IMR-90 (cell line): ENCODE measurements at regions not wholly inside any gene's neighbourhood (a gene's known extent, or its start where the extent isn't known, plus 50 kb on each side); places are given as distances from the start of the nearest gene placed in this dataset.

Source experiments
- BHLHE40 ChIP-seq: fragments of 150-350 bp; IDR thresholded peaks from 2 replicates; pipeline ENCODE4 v1.6.1; 2016; ENCODE audit warnings: mild to moderate bottlenecking, low read depth, low read length
- CEBPB ChIP-seq: IDR thresholded peaks from 2 replicates; pipeline ENCODE4 v1.6.1; 2012; ENCODE audit warnings: low read depth, low read length, improper control_type of control experiment
- CHD1 ChIP-seq: IDR thresholded peaks from 2 replicates; pipeline ENCODE4 v1.6.1; 2012; ENCODE audit warnings: low read depth, low read length, improper control_type of control experiment
- FOS ChIP-seq: fragments of 150-350 bp; IDR thresholded peaks from 2 replicates; pipeline ENCODE4 v1.6.1; 2016; ENCODE audit warnings: low read depth, low read length
- MAFK ChIP-seq: IDR thresholded peaks from 2 replicates; pipeline ENCODE4 v1.6.1; 2012; ENCODE audit warnings: low read depth, low read length, improper control_type of control experiment
- MXI1 ChIP-seq: IDR thresholded peaks from 2 replicates; pipeline ENCODE4 v1.6.1; 2012; ENCODE audit warnings: low read depth, mild to moderate bottlenecking, low read length, moderate library complexity, borderline replicate concordance
- NFE2L2 ChIP-seq: fragments of 150-350 bp; IDR thresholded peaks from 2 replicates; pipeline ENCODE4 v1.6.1; 2016; ENCODE audit warnings: low read depth, mild to moderate bottlenecking, low read length
- POLR2A ChIP-seq: IDR thresholded peaks from 2 replicates; pipeline ENCODE4 v1.6.1; 2012; ENCODE audit warnings: mild to moderate bottlenecking, low read depth, low read length
- RAD21 ChIP-seq: IDR thresholded peaks from 2 replicates; pipeline ENCODE4 v1.6.1; 2012; ENCODE audit warnings: low read length, improper control_type of control experiment
- RFX5 ChIP-seq: IDR thresholded peaks from 2 replicates; pipeline ENCODE4 v1.8.0; 2012; ENCODE audit warnings: low read depth, mild to moderate bottlenecking, low read length, moderate library complexity
- SMC3 ChIP-seq: fragments of 150-350 bp; IDR thresholded peaks from 2 replicates; pipeline ENCODE4 v1.6.1; 2016; ENCODE audit warnings: low read depth, mild to moderate bottlenecking, antibody characterized with exemption, low read length, moderate library complexity
- TF ChIP-seq, protein P1 (sequence below): conservative IDR thresholded peaks from 2 replicates; pipeline ENCODE4 v1.5.1; 2012; ENCODE audit warnings: mild to moderate bottlenecking, low read depth, low read length, improper control_type of control experiment
- TF ChIP-seq, protein P2 (sequence below): fragments of 150-350 bp; IDR thresholded peaks from 2 replicates; pipeline ENCODE4 v1.6.1; 2016; ENCODE audit warnings: low read depth, mild to moderate bottlenecking, low read length, moderate library complexity, borderline replicate concordance
- TF ChIP-seq, protein P3 (sequence below): fragments of 150-350 bp; IDR thresholded peaks from 2 replicates; pipeline ENCODE4 v1.6.1; 2017; ENCODE audit warnings: mild to moderate bottlenecking, antibody characterized with exemption, low read length, low read depth

DNA sequence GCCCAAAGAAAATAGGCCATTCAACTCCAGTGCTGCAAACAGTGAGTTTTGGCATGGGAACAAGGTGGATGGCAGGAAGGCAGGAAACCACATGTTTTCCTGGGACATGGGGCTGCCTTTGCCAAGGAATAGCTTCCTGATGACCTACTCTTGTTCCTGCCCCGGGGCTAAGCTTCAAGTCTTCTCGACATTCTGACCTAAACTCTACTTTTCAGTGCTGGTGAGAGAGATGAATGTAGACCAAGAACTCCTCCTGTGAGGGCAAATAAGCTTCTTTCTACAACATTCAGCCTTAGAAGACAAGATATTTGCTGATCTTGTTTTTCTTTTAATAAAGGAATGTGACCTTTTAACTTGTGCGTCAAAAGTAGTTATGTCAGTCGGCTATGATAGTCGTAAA, 199.0 kb downstream of the GPR37 start:
- TF ChIP-seq FOS (no peak), POLR2A (no peak), RFX5 (no peak), CEBPB (no peak), CHD1 (no peak), RAD21 (no peak), NFE2L2 (no peak), SMC3 (no peak), MAFK (no peak), MXI1 (no peak), BHLHE40 (no peak)
- TF ChIP-seq, protein P1, sequence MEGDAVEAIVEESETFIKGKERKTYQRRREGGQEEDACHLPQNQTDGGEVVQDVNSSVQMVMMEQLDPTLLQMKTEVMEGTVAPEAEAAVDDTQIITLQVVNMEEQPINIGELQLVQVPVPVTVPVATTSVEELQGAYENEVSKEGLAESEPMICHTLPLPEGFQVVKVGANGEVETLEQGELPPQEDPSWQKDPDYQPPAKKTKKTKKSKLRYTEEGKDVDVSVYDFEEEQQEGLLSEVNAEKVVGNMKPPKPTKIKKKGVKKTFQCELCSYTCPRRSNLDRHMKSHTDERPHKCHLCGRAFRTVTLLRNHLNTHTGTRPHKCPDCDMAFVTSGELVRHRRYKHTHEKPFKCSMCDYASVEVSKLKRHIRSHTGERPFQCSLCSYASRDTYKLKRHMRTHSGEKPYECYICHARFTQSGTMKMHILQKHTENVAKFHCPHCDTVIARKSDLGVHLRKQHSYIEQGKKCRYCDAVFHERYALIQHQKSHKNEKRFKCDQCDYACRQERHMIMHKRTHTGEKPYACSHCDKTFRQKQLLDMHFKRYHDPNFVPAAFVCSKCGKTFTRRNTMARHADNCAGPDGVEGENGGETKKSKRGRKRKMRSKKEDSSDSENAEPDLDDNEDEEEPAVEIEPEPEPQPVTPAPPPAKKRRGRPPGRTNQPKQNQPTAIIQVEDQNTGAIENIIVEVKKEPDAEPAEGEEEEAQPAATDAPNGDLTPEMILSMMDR, result no peak
- TF ChIP-seq, protein P2, sequence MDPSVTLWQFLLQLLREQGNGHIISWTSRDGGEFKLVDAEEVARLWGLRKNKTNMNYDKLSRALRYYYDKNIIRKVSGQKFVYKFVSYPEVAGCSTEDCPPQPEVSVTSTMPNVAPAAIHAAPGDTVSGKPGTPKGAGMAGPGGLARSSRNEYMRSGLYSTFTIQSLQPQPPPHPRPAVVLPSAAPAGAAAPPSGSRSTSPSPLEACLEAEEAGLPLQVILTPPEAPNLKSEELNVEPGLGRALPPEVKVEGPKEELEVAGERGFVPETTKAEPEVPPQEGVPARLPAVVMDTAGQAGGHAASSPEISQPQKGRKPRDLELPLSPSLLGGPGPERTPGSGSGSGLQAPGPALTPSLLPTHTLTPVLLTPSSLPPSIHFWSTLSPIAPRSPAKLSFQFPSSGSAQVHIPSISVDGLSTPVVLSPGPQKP, result no peak
- TF ChIP-seq, protein P3, sequence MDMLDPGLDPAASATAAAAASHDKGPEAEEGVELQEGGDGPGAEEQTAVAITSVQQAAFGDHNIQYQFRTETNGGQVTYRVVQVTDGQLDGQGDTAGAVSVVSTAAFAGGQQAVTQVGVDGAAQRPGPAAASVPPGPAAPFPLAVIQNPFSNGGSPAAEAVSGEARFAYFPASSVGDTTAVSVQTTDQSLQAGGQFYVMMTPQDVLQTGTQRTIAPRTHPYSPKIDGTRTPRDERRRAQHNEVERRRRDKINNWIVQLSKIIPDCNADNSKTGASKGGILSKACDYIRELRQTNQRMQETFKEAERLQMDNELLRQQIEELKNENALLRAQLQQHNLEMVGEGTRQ, result no peak
